WERI-Rb-1 (cell line): ENCODE measurements at regions not wholly inside any gene's neighbourhood (a gene's known extent, or its start where the extent isn't known, plus 50 kb on each side); places are given as distances from the start of the nearest gene placed in this dataset.
A peak's percentile ranks its signal among the peaks of the same experiment; 100 is the strongest.

Experiments
- DNase-seq: peaks from one replicate; pipeline ENCODE4 v3.0.0-alpha.2; 2020
- H3K27ac ChIP-seq: fragments of 250-450 bp; sonication (Bioruptor Pico); 2 replicates; pipeline ENCODE4 v1.5.1; 2020; ENCODE audit warnings: mild to moderate bottlenecking, moderate library complexity
- H3K27me3 ChIP-seq: fragments of 250-450 bp; sonication (Bioruptor Pico); 2 replicates; pipeline ENCODE4 v1.5.1; 2021; ENCODE audit warnings: mild to moderate bottlenecking, low read depth, moderate library complexity; ENCODE audit not compliant: insufficient read depth, severe bottlenecking
- H3K36me3 ChIP-seq: fragments of 250-450 bp; sonication (Bioruptor Pico); 2 replicates; pipeline ENCODE4 v1.5.1; 2020; ENCODE audit warnings: mild to moderate bottlenecking, moderate library complexity
- H3K4me3 ChIP-seq: 2 replicates; pipeline ENCODE4 v1.5.1; 2011; ENCODE audit warnings: low read depth, mild to moderate bottlenecking, control low read depth, low read length
- H3K9me3 ChIP-seq: fragments of 250-450 bp; sonication (Bioruptor Pico); 2 replicates; pipeline ENCODE4 v1.5.1; 2021; ENCODE audit warnings: mild to moderate bottlenecking, moderate library complexity; ENCODE audit not compliant: severe bottlenecking
- CTCF ChIP-seq: IDR thresholded peaks from 2 replicates; pipeline ENCODE4 v1.5.1; 2011; ENCODE audit warnings: low read depth, mild to moderate bottlenecking, control low read depth, inconsistent platforms, low read length

- no peak for DNase-seq
- Histone ChIP-seq H3K36me3 (no peaks in the 10 kb centered on the region), H3K9me3 (no peaks in the 10 kb centered on the region), H3K4me3 (no peak overlapping the region), H3K27me3 (no peaks in the 10 kb centered on the region), H3K27ac (no peak overlapping the region)
- TF ChIP-seq CTCF: no peak
These were observed 57.9 kb downstream of the FANCF start for GRCh38 chr11:22567759-22568158.

GRCh38 chr11:22566293-22566692 is 59.3 kb downstream of the FANCF start:
- no peak for TF ChIP-seq CTCF
- Histone ChIP-seq H3K27ac (no peak overlapping the region), H3K27me3 (no peaks in the 10 kb centered on the region), H3K9me3 (no peaks in the 10 kb centered on the region), H3K4me3 (no peak overlapping the region), H3K36me3 (no peaks in the 10 kb centered on the region)
- DNase-seq: no peak

GRCh38 chr11:22561283-22561682 is 64.3 kb downstream of the FANCF start:
- Histone ChIP-seq H3K36me3 (no peaks in the 10 kb centered on the region), H3K9me3 (no peaks in the 10 kb centered on the region), H3K27me3 (no peaks in the 10 kb centered on the region), H3K4me3 (no peak overlapping the region), H3K27ac (no peak overlapping the region)
- no peak for TF ChIP-seq CTCF
- no peak for DNase-seq

GRCh38 chr11:22559416-22559815 is 66.2 kb downstream of the FANCF start:
- no peaks in the 10 kb centered on the region for H3K27me3 ChIP-seq
- no peaks in the 10 kb centered on the region for H3K36me3 ChIP-seq
- H3K27ac ChIP-seq: no peak overlapping the region
- no peak for DNase-seq
- H3K4me3 ChIP-seq: no peak overlapping the region
- no peak for TF ChIP-seq CTCF
- no peaks in the 10 kb centered on the region for H3K9me3 ChIP-seq

- Histone ChIP-seq H3K27ac (peak overlapping the region; percentile 24), H3K36me3 (no peaks in the 10 kb centered on the region), H3K27me3 (no peaks in the 10 kb centered on the region), H3K4me3 (no peak overlapping the region), H3K9me3 (no peaks in the 10 kb centered on the region)
- peak; percentile 13 for DNase-seq
- TF ChIP-seq CTCF: no peak
These were observed 67.0 kb downstream of the FANCF start for GRCh38 chr11:22558664-22559063.

- no peaks in the 10 kb centered on the region for H3K36me3 ChIP-seq
- no peak for TF ChIP-seq CTCF
- DNase-seq: no peak
These were observed 69.2 kb downstream of the FANCF start for GRCh38 chr11:22556381-22556780.

More at GRCh38 chr11:22556381-22556780, 69.2 kb downstream of the FANCF start:
- Histone ChIP-seq H3K27ac (no peak overlapping the region), H3K27me3 (no peaks in the 10 kb centered on the region), H3K9me3 (no peaks in the 10 kb centered on the region), H3K4me3 (no peak overlapping the region)
